ENCODE measurements at regions not wholly inside any gene's neighbourhood (a gene's known extent, or its start where the extent isn't known, plus 50 kb on each side); places are given as distances from the start of the nearest gene placed in this dataset.

GRCh38 chr10:125514206-125515162 lies 168.5 kb downstream of the TEX36 start:
- Histone ChIP-seq H3K27ac (ENCODE audit: poor library complexity, severe bottlenecking) (no peak overlapping the region), H3K9me3 (ENCODE audit: severe bottlenecking) (no peaks in the 10 kb centered on the region), H3K27me3 (ENCODE audit: insufficient read depth, poor library complexity, severe bottlenecking) (peaks cover 4% of the 10 kb centered on the region), H3K4me3 (ENCODE audit: severe bottlenecking) (no peak overlapping the region), H3K4me1 (ENCODE audit: insufficient read depth, poor library complexity, severe bottlenecking) (no peaks in the 10 kb centered on the region), H3K36me3 (ENCODE audit: low read depth) (no peaks in the 10 kb centered on the region)
- DNase-seq (ENCODE audit: low spot score), result no peak
- TF ChIP-seq CTCF (IDR thresholded peaks at IDR 0.05; ENCODE audit: poor library complexity, severe bottlenecking), result no peak
- no peak for ATAC-seq (ENCODE audit: low read depth)

GRCh38 chr10:125513429-125514182 lies 169.4 kb downstream of the TEX36 start:
- ATAC-seq (ENCODE audit: low read depth) (no peak), DNase-seq (ENCODE audit: low spot score) (no peak)
- H3K4me1 ChIP-seq (ENCODE audit: insufficient read depth, poor library complexity, severe bottlenecking), result no peaks in the 10 kb centered on the region
- H3K4me3 ChIP-seq (ENCODE audit: severe bottlenecking), result no peak overlapping the region
- H3K36me3 ChIP-seq (ENCODE audit: low read depth), result no peaks in the 10 kb centered on the region
- H3K9me3 ChIP-seq (ENCODE audit: severe bottlenecking), result no peaks in the 10 kb centered on the region
- no peak overlapping the region for H3K27ac ChIP-seq (ENCODE audit: poor library complexity, severe bottlenecking)
- peaks cover 4% of the 10 kb centered on the region for H3K27me3 ChIP-seq (ENCODE audit: insufficient read depth, poor library complexity, severe bottlenecking)
- TF ChIP-seq CTCF (IDR thresholded peaks at IDR 0.05; ENCODE audit: poor library complexity, severe bottlenecking), result no peak

GRCh38 chr10:125510998-125511397 lies 172.0 kb downstream of the TEX36 start:
- Histone ChIP-seq H3K4me3 (ENCODE audit: severe bottlenecking) (no peak overlapping the region), H3K27ac (ENCODE audit: poor library complexity, severe bottlenecking) (no peak overlapping the region), H3K27me3 (ENCODE audit: insufficient read depth, poor library complexity, severe bottlenecking) (peaks cover 4% of the 10 kb centered on the region), H3K36me3 (ENCODE audit: low read depth) (no peaks in the 10 kb centered on the region), H3K9me3 (ENCODE audit: severe bottlenecking) (no peaks in the 10 kb centered on the region), H3K4me1 (ENCODE audit: insufficient read depth, poor library complexity, severe bottlenecking) (no peaks in the 10 kb centered on the region)
- DNase-seq (ENCODE audit: low spot score) (no peak), ATAC-seq (ENCODE audit: low read depth) (no peak)
- no peak for TF ChIP-seq CTCF (IDR thresholded peaks at IDR 0.05; ENCODE audit: poor library complexity, severe bottlenecking)

GRCh38 chr10:125505648-125506047 lies 177.3 kb downstream of the TEX36 start:
- Histone ChIP-seq H3K27me3 (ENCODE audit: insufficient read depth, poor library complexity, severe bottlenecking) (peaks cover 19% of the 10 kb centered on the region), H3K4me3 (ENCODE audit: severe bottlenecking) (no peak overlapping the region), H3K27ac (ENCODE audit: poor library complexity, severe bottlenecking) (no peak overlapping the region), H3K36me3 (ENCODE audit: low read depth) (no peaks in the 10 kb centered on the region), H3K4me1 (ENCODE audit: insufficient read depth, poor library complexity, severe bottlenecking) (no peaks in the 10 kb centered on the region), H3K9me3 (ENCODE audit: severe bottlenecking) (no peaks in the 10 kb centered on the region)
- no peak for TF ChIP-seq CTCF (IDR thresholded peaks at IDR 0.05; ENCODE audit: poor library complexity, severe bottlenecking)
- ATAC-seq (ENCODE audit: low read depth), result no peak
- DNase-seq (ENCODE audit: low spot score), result no peak

Measured in RWPE2 (cell line).